NCI-H526 (cell line): ENCODE measurements at regions not wholly inside any gene's neighbourhood (a gene's known extent, or its start where the extent isn't known, plus 50 kb on each side); places are given as distances from the start of the nearest gene placed in this dataset.

Source experiments
- DNase-seq, 2 experiments: peaks; one replicate each; lab custom pipeline; 2025; lab: John Stamatoyannopoulos, UW

DNA sequence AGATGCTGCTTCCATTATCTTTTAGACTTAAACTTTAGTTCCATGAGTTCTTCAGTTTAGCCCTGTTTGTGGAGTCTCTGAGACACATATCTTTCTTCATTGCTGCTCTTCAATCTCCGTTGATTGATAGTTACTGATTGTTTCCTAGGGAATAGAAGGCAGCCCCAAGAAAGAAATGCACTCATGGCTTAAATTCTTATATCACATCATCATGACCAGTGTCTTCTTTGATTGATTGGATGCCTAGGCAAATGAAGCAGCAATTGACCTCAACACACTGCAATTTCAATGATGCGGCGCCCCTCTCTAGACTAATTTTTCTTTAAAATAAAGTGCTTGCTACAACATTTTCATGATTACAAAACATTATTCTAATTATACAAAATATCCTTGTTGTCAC is 576.5 kb upstream of the VSTM2A start:
- no peak for DNase-seq

DNA sequence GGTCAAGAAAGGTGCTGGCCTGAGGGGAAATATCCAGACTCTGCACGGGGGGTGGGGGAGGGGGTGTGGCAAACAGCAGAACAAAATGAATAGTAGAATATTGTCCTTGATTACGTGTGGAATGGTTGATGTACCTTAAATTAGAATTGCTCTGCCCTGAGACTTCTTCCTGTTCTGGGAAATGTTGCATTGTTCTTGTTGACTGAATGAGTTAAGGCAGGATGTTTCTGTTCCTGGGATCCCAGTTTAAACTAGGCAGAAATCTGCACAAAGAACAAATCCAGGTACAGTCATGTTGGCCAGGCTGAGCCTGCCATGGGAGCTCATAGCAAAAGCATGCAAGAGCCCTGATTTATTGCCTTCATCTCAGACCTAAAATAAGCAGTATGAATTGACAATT is 558.7 kb upstream of the VSTM2A start:
- DNase-seq = no peak

DNA sequence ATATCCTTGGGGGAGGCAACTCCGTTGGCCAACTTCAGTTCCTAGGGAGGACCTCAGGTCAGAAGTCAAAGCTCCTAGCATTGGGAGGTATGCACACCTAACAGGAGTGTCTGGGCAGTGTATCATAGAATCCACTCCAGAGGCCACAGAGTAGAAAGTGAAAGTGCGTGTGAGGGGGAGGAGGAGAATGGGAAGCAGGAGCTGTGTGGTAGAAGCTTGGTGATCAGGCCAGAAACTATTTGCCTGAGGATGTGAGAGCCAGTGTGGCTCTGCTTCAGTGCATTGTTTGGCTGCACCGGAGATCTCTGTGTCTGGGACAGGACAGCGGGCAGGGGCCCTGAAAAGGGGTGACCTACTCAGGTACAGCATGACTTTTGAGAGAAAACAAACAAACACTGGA is 557.4 kb upstream of the VSTM2A start:
- no peak for DNase-seq

DNA sequence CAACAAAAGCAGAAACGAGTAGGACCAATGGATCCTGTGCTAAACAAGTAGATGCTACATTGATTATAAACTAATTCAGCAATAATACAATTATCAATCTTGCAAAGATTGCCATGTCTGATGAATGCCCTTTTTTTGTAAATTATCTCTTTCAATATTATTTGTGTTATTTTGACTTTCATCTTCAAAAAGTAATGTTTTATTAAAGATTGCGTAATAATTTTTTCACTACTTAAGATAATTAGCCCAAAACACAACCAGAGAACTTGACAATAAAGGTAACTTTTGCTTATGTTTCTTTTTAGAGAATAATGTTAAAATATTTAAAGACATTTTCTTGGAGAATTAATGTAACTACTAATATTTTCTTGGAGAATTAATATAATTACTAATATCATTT is 553.8 kb upstream of the VSTM2A start:
- no peak for DNase-seq

DNA sequence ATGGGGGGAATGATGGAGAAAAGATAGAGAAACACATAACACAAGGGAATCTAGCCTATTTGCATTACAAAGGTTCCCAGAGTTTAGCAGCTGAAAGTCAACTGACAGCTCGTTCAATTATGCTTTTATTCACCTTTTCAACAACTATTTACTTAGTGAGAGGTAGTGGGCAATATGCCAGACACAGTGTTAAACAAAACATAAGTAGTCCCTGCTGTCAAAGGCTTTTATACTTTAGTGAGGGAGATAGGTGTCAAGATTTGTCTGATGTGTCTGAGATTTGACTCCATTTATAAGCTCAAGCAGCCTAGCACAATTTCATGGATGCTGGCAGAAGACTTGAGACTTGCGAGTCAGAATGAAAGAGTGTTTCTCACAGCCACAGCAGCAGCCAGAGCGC is 549.0 kb upstream of the VSTM2A start:
- DNase-seq = no peak

DNA sequence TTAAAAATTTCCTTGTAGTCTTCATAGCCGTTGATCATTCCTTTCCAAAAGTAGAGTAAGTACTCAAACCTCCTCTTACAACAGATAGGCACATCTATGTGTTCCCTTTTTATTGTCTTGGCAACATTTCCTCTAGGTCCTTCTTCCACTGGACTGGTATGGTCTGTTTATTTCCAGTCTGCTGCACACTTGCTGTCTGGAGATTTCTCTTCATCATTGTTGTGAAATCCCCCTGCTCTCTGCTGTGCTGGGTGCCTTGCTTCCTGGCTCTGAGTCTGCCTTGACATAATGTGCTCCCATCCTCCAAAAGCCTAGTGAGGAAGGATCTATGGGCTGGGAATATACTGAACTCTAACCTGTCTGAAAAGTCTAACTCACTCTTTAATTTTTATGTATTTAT is 545.3 kb upstream of the VSTM2A start:
- no peak for DNase-seq

DNA sequence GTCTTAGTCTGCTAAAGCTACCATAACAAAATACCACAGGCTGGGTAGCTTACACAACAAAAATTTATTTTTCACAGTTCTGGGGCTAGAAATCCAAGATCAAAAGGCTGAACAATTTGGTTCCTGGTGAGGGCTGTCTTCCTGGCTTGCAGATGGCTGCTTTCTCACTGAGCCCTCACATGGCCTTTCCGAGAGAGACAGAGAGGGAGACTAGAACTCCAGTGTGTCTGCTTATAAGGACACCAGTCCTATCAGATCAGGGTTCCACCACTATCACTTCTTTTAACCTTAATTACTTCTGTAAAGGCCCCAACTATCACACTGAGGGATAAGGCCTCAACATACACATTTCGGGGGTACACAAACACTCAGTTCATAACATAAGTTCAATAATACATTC is 527.4 kb upstream of the VSTM2A start:
- DNase-seq = no peak

DNA sequence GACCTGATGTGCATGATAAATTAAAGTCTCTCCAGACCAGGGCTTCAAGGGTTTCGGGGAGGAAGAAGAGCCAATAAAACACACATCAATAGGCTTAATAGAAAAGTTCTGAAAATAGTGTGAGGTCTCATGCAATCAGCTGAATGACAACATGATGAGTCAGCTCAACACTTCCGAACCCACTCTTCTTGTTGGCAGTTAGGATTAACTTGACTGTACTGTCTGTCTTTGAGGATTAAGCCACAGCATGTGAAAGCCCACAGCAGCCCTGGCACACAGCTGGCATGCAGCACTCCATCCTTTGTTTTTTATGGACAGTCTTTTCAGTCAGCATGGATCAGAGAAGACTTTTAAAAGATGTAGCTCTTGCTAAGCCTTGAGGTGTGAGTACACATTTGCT is 526.9 kb upstream of the VSTM2A start:
- DNase-seq = no peak

DNA sequence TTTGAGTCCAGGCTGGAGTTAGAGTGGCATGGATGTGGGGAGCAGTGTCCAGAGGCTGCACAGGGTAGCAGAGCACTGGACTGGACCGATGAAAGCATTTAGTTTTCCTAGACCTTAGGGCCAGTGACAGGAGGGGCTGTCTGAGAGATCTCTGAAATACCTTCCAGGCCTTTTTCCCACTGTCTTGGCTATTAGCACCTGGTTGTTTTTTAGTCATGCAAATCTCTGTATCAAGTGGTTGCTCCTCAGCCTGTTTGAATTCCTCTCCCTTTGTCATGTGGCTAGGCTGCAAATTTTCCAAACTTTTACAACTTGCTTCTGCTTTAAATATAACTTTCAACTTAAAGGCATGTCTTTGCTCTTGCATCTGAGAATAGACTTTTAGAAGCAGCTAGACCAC is 504.3 kb upstream of the VSTM2A start:
- no peak for DNase-seq

DNA sequence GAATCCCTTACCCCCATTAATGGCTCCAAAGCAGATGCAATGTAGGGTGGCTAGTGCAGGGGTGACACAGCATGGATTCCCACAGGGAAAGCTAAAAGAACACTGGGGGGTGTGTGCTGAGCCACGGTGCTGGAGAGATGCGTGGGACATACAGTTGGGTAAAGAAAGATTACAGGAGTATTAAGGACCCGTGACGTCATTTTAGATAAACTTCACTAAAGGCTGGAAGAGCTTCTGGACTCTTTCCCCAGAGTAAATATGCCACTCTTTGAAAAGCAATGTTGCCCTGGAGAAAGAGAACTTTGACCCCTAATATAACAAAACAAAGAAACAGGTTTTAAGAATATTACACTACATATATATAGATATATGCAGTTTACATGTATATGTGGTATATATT is 481.5 kb upstream of the VSTM2A start:
- no peak for DNase-seq

DNA sequence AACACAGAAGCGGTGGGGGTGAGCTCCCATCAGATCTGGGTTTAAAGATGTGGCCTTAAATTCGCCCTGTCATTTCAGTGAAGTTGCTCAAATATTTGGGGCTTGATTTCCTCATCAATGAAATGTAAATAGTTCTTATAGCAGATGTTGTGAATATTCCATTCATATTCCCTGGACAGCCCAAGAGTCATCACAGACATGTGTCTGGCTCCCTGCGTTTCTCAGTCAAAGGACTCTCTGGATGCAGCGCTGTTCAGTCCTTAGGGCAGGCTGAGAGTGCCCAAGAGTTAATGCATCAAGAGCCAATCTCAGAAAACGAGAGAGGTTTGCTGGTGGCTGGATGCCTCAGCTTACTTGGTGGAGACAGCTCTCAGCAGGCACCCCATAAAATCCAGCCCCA is 475.5 kb upstream of the VSTM2A start:
- DNase-seq = no peak

DNA sequence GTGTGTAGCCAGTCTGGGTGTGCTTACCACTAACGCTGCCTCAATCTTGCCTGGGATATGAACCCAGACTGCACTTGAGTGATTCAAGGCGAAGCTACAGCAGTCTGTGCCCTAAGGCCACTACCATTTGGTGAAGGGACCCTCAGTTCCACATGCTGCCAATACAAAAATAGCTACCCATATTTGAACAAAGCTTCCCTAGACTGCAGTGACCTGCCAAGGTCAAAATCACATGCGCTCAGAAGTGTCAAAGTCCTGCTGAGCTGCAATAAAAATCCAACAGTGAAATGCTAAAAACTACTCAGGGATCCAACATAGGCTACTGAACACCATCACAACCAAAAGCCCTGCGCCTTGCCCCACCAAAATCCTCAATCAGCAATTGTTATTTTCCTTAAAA is 472.3 kb upstream of the VSTM2A start:
- no peak for DNase-seq

DNA sequence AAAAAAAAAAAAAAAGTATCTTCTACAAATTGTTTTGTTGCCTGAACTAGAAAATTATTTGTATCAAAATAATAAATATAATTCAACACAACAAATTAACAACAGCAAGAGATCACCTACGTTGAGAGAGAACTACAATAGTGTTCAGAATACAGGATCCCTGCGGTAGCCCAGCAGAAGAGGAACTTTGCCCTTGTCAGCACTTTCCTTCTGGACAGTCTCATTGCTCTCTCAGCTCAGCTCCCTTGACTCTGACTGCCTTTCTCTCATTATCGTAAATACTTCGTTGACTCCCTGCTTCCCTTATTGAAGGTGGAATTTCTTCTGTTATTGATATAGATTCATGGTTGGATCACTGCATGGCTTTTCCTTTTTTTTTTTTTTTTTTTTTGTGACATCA is 469.5 kb upstream of the VSTM2A start:
- DNase-seq = no peak

DNA sequence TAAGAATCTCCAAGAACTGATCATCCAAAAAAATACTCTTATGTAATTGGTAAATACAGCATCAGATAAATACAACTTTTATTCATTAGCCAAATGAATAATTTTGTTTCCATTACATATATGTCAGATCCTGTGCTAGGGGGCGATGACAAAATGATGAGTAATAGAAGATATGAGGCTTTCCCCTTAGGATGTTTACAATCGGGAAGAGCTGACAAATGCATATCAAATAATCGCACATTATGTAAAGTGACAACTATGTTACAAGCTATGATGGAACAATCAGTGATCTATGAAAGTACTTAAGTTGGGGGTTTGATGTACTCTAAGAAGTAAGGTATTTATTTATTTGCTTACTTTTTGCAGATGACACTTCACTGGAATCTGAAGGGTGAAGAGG is 465.6 kb upstream of the VSTM2A start:
- no peak for DNase-seq

DNA sequence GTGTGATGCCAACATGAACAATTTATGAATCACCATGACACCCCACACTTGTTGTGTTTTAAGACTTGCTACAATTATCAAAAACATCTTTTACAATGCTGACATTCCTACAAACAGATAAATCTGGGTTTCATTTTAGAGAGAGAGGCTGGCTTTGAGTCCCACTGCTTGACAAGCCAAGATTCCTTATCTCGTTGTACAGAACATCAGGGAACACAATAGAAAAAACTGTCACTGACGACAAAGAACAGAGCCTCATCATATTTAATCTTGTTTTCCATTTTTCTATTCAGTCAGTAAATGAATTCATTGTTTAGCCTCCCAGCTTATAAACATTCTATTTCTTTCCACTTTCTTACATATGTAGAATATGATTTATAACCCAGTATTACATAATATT is 461.6 kb upstream of the VSTM2A start:
- DNase-seq = no peak

DNA sequence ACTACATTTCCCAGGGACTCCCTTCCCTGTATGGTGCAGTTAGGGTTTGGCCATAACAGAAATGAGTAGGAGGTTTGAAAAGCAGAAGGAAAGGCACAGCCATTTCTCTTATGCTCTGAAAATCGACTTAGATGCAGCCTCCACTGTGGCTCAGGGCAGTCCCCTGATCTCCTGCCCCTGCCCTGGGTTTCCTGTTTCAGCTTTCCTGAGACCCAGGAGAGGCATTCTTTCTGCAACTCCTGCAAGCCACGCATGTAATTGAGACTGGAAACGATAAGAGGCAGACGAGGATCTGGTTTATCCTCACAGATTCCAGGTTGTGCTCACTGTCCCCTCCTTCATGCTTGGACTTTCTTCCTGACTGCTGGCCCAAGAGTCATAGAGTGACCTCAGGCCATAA is 461.2 kb upstream of the VSTM2A start:
- DNase-seq = no peak

DNA sequence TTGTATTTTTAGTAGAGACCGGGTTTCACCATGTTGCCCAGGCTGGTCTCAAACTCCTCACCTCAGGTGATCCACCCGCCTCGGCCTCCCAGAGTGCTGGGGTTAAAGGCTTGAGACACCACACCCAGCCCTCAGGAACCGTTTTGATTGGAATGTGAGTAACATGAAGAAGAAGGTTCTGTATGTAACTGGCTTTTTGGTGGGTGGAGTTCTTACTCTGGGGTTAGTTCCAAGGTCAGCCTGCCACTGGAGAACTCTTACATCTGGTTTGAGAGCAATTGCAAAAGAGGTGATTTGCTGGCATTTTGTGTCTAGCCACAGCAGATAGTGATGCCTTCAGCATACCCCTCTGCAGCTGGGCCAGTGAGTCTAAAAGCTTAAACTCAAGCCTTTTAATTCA is 457.8 kb upstream of the VSTM2A start:
- no peak for DNase-seq

DNA sequence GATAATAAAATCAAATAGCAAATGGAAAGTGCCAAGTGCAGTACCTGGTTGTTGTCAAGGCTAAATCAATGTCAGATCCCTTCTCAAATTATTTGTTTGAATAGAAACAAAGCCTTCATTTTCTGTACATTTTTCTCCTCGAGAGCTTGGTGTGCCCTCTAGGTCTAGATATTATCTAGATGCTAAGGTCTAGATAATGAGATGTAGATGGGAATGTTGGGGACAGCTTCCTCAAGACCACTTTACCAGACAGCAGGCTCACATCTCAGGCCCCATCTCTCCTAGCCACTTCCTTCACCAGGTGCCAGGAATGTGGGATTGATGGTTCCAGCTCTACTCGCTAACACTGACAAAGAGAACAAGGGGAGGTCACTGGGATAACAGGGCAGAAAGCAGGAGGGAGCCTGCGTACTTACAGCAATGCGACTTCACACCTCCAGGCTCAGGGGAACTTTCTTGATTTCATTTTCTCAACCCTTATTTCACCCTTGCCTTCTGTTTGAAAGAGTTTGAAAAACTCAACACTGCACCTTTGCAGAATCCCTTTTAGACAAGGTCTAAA is 451.4 kb upstream of the VSTM2A start:
- no peak for DNase-seq

DNA sequence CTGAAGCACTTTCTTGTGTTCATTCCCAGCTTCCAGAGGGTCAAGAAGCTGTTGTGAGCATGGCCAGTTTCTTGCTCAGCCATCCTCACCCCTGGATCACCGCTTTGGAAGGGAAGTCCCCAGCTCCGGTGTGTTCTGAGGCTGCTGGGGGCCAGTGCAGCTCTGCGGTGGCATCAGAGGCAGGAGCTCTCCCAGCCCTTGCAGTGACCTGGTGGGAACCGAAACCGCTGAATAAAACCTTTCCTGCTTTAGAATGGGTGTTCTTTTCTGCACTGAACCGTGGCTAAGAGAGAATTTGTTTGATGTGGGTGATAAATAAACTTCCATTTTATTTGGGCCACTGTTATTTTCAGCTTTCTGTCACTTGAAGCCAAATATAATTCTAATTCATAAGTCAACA is 450.9 kb upstream of the VSTM2A start:
- DNase-seq = no peak

DNA sequence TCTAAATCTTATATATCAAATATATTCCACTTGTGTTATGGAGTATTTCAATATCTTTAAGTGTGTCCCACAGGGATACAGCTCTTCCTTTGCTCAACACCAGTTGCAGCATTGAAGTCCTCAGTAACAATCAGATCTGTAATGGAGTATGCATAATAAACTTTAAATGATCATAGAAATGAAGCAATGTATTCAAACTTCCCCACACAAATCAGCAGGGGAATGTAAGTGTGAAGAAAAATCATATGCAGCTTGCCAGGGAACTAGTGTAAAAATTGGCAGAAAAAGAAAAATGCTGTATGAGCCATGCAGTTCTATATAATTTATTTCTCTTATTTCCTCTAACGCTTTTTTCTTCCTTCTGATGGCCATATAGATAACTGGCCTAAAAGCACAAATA is 444.3 kb upstream of the VSTM2A start:
- no peak for DNase-seq

DNA sequence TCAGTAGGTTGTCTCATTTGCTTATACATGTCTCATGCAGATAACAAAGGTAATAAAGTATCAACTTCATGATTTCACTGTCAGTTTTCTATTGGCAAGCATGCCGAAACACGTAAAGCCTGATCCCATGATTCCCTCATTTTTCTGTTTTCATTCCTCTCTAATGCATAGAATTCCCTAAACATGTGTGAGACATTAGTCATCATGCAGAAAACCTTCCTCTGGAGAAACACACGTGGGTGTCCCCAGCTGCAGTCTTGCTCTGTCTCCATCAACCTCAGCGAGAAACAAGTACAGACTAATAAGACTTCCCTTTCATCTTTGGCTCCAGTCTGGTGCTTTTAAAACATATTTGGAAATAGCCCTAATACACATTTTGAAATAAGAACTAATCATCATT is 432.7 kb upstream of the VSTM2A start:
- no peak for DNase-seq

DNA sequence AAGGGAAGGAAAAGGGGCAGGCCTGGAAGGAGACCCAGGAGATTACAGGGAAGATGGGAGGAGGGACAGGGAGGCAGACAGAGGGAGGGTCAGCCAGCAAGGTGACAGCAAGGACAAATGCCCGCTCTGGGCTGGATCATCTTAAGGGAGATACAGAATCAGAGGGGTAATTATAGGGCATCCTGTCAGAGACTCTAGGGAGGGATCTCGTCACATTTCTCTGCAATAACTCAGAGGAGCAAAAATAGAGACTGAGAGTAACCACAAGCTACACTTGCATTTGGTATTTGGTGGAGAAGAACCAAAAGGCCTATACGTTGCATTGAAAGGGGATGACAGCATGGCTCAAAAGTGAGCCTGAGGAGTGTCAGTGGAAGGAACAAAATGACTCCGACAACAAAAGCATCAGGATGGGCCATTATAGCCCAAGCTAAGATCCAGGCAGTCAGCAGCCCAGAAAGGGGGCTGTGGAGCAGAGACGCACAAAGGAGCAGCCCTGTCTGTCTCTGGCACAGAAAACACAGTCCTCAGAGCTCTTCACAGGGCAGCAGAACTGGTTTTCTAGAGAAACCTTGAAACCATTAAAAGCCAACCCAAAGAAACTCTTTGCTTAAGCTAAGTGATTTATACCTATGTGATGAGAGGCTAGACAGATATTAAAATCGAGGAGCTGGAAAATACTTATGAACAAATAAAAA is 430.2 kb upstream of the VSTM2A start:
- no peak for DNase-seq

DNA sequence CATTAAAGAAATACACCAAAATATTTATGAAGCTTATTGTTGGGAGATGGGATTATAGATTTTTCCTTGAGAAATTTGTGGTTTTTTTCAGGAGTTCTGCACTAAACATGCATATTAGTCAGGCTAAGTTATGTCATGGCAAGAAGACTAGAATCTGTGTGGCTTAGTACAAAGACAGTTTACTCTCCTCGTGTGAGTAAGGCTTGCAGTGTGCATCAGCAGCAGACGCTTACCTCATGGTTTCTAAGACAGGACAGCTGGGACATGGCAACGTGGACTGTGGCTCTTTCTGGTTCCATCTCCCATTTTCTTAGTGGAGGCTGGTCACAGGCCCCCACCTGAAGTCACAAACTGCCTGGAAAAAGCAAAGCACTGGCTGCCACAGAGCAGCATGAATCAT is 429.6 kb upstream of the VSTM2A start:
- DNase-seq = no peak

DNA sequence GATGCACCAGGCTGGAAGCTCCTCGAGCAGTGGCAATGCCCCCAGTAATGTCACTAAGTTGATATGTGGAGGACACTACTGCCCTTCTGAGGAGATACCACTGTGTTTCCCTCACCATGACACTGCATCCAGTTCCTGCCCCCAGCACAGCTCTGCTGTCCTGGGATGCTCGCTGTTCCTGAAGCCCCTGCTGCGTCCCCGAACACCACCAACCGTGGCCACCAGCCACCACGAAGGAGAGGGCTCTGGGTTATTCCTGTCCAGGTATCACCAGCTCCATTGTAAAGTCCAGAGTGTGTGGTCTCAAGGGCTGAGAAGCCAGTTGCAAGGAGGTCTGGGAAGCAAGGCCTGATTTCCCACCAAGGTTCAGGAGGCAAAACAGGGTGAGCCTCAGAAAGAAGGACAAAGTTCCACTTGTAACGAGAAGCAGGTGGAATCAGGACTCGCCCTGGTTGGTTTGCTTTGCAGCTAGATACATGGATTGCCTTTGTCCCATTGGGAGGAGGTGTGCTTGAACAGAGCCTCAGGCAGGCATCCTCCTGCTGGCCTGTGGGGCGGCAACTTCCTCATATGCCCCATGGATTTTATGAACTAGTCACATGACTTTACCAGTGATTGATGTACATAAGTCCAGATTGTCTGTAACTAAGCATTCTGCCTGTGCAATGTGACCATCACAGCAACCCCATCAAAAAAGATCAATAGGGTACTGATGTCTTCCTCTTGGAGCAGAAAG is 427.0 kb upstream of the VSTM2A start:
- no peak for DNase-seq
